Hematopoietic multipotent progenitor cell treated with erythropoietin and hydrocortisone succinate and interleukin-3 and kit ligand, for 8 days (in vitro differentiated cells): ENCODE measurements at regions not wholly inside any gene's neighbourhood (a gene's known extent, or its start where the extent isn't known, plus 50 kb on each side); places are given as distances from the start of the nearest gene placed in this dataset.
A peak's percentile ranks its signal among the peaks of the same experiment; 100 is the strongest.

Experiments
- DNase-seq: peaks from one replicate; pipeline ENCODE4 v3.0.0-alpha.2; 2015

DNA sequence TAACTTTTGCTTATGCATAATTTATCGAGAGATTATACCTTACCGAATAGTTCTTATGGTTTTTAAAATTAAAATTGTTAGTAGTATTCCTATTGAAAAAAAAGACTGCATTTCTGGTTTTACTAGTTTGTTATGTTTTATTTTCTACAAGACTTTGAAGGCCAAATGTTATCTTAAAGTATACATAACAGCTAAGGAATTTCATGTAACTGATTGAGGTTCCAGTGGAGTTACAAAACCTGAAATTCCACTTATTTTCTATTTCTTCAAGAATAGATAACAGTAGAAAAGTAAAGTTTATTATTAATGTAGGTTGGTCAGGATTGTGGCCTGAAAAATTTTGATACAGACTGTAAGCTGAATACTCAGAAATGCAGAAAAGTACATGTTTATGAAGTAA lies 1216.0 kb upstream of the PCDH20 start:
- no peak for DNase-seq

DNA sequence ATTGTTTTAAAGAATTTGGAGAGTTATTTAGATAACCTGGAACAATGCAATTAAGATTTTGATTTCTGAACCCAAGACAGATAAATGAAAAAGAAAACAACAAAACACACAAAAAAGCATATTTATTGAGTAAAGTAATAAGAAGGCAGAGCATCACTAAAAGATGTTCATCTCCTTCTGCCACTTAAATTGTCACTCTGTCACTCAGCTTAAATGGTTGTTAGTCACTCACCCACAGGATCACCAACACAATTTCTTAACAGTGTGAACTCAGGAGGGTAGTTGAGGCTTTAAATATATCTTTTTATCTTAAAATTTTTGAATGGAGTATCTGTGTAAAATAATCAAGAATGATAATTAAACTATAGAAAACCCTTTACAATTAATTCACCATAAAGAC lies 1215.5 kb upstream of the PCDH20 start:
- DNase-seq, result no peak

DNA sequence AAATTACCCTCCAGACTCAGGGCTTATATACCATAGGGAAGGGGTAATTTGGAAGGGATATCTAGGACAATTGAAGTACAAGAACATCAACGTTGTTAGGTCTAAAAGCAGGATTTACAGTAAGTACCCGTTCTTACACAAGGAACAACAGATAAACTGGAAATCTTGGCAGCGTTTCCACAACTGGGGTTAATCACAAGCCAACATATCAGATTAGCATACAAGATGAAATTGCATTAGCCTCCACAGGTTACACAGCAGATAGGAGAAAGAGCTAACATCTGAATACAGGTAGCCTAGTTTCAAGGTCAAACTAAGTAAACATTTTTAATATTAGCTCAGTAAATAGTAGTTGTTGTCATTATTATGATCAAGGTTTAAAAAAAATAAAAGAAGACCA lies 1214.0 kb upstream of the PCDH20 start:
- no peak for DNase-seq

DNA sequence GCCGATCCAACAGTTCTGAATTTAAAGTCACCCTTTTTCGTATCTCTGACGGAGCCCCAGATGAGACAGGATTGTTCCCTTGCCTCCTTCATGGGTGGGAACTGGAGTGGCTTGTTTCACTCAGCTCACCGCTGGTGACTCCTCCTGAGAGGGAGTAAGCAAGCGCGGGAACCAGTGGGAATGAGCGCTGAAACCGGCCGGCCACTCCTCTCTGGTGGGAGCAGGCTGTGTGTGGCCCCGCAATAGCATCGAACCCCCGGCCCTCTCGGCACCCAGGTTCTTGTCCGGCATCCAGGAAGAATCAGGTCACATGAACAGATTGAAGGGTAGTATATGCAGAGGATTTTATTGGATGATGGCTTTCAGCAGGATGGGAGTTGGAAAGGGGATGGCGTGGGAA lies 1211.6 kb upstream of the PCDH20 start:
- no peak for DNase-seq

DNA sequence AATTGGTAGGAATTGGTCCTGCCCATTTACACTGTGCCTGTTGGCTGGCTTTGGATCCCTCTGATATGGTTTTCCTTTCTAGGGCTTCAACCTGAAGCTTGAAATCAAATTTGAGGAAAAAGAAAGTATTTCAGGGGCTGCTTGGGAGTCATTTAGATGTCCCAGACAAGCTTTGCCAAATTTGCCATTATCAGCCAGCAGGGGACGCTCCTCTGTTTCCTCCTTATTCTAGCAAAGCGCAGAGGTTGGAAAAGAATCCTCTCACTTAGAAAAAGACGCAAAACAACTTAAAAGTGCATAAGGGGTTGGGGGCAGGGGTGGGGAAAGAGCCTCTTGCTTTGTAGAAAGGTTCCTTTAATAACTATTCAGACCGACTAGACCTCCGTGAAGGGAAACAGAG lies 1211.1 kb upstream of the PCDH20 start:
- DNase-seq, result no peak

DNA sequence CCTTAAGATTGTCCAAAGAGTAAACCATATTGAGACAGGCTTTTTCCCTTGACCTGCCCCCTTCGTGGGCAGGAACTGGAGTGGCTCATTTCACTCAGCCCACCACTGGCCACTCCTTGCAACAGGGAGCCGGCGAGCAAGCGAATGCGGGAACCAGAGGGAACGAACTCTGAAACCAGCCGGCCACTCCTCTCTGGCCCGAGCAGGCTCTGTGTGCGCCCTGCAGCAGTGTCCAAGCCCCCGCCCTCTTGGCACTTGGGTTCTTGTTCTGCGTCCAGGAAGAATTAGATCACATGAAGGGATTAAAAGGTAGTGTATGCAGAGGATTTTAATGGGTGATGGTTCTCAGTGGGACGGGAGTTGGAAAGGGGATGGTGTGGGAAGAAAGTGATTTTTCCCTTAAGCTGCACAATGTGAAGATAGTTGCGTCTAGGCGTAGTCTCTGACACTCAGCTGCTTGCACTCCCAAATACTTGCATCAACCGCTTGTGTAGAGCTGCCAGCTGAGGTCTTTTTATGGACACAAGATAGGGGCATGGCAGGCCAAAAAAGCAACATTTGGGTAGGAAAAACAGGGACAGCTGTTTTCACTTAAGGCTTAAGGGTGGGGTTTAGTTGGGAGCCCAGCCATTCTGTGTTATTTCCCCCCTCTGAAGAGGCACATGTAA lies 1209.7 kb upstream of the PCDH20 start:
- no peak for DNase-seq

DNA sequence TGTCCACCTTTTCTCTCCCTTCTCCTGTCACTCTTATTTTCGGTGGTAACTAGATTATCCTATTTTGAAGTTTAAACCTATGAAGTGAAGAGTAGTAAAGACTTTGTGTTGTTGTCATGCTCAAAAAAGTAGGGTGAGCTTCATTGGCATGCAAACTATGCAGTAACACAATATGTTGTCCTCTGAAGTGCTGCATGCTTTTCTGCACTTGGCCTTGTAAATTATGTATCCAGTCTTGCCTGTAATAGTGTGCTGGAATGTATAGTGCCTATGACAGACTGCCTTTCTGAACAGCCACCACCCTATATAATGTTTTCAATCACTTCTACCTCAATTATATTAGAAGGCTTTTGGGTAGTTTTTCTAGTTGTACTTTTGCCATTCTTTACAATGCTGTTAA lies 1198.2 kb upstream of the PCDH20 start:
- no peak for DNase-seq

DNA sequence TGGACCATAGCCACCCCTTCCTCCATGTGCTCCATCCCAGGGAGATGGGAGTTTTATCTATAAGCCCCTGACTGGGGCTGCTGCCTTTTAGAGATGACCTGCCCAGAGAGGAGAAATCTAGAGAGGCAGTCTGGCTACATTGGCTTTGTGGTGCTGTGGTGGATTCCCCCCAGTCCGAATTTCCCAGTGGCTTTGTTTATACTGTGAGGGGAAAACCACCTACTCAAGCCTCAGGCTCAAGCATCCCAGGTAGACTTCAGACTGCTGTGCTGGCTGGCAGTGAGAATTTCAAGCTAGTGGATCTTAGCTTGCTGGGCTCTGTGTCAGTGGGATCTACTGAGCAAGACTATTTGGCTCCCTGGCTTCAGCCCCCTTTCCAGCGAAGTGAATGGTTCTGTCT lies 1195.7 kb upstream of the PCDH20 start:
- no peak for DNase-seq

DNA sequence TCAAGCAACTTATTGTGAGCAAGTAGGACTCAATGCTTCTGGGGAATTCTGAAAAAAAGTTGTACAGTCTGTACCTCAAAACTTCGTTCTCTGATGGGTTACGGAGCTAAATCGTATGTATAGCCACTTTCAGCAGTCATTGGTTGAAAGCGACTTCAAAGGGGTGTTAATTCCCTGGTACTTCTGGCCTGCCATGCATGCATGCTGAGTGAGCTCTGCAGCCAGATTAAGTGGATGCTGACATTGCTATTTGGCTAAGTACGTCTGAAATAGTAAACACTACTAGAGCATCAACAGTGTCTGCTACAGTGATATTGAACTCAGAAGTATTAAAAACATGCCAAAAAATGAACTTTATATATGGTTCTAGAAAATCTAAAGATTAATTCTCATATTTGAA lies 1183.1 kb upstream of the PCDH20 start:
- DNase-seq, result no peak

DNA sequence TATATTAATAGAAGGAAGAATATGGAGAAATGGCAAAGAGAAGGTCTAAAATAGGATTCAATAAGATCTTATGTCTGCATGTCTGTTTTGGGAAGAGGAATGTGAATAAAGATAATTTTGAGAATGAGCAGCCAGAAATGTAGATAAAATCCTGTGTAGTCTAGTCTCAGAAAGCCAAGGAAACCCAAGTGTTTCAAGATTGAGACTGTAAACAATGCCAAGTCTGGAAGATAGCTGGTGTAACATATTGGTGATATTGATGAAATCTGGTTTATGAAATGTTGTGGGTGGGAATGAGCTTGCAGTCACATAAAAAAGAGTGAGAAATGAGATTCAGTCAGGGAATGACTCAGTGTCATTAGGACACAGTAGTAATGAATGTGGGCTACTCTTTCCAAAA lies 1180.3 kb upstream of the PCDH20 start:
- no peak for DNase-seq

DNA sequence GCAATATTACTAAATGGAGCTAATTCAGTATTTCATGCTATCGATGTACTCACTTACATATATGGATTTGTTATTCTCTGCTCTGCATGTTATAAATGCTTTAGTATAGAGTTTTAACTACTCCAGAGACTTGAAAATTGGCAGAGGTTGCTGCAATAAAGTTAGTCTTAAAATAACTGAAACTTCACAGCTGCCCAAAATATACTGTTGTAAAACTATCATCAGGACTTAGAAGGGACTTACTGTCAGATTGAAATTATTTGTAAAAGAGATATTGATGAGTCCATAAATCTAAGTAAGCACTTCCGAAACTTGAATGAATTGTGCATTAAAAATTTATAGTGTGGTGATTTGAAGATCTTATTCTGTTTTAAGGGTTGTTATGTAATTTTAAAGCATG lies 1178.2 kb upstream of the PCDH20 start:
- no peak for DNase-seq

DNA sequence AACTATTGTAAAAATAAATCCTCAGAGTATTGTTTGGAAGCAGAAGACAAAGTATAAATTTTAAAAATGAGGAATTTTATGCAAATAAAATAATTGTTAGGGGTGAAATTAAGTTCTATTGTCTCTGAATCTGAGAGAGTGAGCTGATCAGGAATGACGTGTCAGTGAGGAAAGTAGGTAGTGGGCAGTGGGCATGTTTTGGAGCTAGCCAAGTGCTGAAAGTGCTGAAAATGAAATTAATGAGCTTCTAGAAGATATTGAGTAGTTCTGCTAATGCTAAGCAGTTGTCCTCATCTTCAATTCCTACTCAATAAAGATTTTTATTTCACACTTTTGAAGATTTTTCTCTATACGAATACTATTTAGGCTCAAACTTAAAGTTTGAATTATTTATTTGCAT lies 1167.8 kb upstream of the PCDH20 start:
- DNase-seq, result no peak

DNA sequence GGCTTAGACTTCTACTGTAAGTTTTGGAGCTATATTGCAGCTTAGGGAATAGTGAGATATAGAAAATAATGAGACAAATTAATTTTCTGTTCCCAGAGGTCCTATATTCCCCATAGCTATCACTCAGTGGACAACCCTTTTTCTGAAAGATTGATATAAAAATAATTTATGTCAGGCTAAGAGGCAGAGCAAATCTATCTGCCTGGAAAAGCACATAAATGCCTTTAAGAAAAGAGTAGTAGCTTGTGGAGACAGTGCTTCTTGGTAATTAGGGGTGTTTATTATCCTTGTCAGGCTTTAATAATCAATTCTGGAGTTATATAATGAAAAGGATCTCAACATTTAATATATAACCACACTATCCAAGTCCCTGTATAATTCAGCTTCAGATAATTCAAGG lies 1162.8 kb upstream of the PCDH20 start:
- no peak for DNase-seq

DNA sequence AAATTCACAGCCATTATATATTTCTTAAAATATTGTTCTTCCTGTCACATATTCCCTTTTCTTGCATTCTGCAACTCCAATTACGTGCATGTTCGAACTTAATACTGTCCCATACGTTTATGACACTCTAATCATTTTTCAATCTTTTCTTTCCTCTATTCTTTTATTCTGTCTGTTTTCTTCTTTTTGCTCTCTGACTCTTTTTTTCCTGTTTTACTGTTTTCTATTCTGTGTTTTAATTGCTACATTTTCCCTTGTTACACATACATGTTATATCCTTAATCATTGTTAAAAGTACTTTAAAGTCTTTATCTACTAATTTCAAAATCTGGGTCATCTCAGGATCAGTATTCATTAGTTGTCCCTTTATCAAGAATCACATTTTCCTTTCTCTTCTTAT lies 1149.1 kb upstream of the PCDH20 start:
- no peak for DNase-seq

DNA sequence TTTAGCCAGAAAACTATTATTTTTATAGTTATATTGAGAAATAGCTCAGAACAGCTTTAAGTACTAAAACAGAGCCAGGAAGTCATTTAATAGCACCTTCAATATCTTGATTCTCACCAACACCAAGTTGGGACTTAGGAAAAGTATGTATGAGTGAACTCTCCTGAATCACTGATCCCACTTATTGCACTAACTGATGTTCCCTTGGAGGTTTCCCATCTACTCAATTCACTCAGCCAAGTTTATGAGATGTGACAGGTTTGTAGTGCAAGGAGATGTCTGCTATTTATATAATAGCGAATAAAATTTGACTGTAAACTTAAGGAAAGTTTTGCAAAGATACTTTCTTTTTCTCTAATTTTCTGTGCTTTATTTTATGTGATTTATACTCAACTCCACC lies 1147.6 kb upstream of the PCDH20 start:
- DNase-seq, result no peak

DNA sequence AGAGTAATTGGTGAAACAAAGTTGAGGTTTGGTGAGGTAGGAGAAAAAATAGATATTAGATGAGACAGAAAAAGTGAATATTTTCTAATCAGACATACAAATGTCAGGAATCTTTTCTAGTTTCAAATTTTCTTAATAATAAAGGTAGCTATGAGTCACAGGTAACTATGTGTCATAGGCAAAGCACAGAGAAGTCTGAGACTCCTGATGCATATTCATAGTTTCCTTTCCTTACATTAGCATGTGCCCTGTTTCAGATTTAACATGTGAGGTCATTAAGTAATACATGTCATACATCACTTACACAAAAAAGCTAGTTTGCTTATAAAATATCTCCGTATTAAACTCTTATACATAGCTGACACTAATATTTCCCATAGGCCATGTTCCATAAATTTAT lies 1141.3 kb upstream of the PCDH20 start:
- DNase-seq, result no peak

DNA sequence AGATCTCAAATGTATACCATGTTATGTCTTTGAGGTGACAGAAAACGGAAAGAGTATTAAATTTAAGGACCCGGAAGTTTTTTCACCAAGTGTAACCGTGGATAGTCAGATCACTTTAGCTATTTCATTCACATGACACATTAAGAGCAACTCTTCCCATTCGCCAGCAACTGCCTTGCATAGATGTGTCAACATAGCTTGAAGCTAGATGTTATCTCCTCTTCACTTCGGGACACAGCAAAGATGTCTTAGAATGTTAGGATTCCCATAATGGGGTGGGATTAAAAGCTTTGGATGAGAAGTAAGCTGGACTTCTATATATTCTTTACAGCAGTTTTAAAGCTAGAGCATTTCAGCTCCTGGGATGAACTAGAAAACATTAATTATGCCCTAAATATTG lies 1135.9 kb upstream of the PCDH20 start:
- DNase-seq, result no peak

DNA sequence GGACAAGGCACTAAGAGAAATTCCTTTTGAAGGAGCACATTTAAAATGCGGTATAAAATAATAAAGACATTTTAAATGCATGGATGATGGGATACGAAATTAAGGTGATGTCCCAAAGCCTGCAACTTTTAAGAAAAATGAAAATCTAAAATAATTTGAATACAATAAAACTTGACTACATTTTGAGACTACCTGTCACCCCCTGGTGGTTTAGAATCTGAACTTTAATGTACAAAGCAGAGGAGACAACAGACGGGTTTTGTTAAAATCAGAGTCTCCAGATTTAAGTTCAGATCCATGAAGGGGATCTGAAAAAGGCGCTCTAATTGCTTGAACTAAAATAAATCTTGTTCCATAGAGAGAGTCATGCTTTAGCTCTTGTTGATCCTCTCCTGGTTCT lies 1129.3 kb upstream of the PCDH20 start:
- DNase-seq, result no peak

DNA sequence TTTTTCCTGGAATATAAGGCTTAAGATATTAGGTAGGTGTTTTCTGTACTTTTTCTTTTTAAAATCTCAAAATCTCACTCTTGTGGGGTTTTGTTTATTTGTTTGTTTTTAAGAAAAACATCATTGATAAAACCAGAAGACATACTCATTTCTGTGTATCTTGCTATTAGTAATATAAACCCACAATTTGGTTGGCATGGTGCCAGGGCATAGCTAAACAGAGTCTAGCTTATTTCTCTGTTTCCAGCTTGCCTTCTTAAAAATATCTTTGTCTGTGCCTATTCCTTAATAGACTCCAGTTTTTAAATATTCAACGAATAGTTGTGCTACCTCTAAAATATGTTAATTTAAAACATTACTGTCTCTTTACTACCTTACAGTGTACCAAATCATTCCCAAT lies 1121.9 kb upstream of the PCDH20 start:
- DNase-seq, result no peak

DNA sequence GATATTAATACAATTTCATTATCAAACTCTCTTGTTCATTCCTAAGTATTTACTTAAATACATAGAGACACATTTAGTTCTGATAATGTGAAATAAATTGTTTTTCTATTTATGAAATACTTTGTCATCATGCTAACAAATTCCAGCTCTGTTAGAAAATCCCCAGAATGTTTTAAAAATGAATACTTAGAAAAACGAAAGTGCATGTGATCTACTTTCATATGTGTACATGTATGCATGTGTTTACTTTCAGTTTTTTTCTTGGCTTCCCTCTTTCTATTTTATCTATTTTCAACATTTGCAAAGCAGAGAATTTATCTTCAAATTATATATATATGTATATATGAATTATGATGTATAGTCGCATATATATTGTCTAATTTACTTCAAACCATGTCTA lies 1110.0 kb upstream of the PCDH20 start:
- DNase-seq, result no peak

DNA sequence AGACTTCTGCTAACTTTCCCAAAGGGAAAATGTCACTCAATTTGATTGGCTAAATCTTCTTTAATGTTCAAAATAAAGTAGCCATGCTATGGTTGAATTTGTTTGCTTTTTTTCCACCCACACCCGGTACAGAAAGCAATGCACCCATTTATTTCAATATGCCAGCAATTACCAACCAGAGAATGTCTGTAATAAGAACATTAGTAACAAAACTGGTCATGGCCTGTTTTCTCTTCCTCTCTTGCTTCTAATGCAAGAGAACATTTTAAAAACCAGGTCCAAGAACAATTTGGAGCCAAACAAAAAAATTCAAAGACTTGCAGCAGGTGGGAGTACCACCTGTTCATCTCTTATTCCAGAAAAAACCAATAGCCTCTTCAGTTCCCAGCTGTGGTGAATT lies 1108.8 kb upstream of the PCDH20 start:
- DNase-seq, result no peak

DNA sequence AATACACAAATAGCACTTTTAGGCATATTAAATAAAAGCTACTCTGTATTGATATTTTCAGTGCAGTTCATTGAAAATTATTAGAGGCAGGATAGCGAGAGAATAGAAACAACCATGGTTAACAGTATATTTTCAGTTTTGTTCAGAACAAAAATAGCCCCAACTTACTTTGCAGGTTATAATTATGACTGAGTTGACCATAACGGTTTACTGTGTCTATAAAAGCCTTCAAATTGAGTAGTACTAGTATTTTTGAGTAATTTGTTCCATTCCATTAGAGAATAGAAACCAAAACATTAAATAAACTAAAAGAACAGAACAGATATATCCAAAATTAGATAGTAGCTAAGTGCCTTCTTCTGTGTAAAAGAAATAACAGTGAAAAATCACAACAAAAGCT lies 1108.4 kb upstream of the PCDH20 start:
- DNase-seq, result no peak

DNA sequence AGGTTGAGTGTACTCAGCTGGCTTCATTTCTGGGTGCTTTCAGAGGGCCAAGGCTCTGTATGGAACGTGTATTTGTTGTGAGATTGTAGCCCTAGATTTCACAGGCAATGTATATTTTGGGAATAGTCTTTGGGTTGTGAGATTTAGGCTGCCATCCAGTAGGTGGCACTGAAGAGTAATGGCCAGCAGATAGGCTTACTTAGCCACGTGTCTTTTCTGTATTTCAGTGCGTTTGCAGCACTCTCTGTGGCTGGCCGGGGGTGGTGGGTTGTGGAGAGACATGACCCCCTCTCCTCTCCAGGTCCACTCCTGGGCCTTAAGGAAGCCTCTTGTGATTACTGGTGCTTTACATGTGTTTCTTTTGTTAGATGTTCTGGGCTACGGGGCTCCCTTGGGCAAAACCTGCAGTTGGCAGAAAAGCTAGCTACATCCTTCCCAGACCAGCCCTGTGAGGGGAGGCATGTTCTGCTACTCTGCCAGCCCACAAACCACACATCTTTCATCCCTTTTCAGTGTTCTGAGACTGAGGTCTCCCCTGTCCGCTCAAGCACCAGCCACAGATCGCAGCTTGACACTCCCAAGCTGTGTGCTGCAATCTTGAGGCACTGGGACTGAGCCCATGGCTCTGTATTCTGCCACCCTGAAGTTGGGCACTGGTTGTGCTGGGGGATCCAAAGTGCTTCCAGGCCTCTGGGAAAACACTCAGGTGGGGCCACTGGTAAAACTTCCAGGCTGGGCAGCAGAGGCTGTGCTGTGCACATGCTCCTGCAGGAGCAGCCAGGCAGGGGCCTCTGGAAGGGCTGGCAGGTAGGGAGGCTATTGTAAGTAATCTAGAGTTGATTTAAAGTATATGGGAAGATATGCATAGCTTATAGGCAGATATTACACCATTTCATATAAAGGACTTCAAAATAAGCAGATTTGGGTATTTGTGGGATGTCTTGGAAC lies 1096.8 kb upstream of the PCDH20 start:
- DNase-seq, result peak; percentile 27

DNA sequence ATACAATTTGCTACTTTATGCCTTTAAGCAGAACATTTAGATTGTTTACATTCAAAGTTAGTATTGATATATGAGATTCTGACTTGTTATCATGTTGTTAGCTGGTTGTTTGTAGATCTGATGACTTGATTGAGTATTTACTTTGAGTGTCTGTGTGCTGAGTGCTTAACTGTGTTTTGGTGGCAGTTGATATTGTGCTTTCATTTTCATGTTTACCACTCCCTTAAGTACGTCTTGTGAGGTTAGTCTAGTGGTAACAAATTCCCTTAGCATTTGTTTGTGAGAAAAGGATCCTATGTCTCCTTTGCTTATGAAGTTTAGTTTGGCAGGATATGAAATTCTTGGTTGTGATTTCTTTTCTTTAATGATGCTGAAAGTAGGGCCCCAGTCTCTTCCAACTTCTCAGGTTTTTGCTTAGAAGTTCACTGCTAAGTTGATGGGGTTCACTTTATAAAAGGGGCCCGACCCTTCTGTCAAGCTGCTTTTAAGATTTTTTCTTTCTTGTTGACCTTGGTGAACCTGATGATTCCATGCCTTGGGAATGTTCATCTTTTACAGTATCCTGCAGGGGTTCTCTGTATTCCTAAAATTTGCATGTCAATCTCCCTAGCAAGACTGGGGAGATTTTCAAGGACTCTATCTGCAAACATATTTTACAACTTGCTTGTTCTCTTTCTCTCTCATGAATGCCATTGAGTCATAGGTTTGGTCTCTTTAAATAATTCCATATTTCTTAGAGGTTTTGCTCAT lies 1095.4 kb upstream of the PCDH20 start:
- DNase-seq, result no peak
